MM.1S (cell line): ENCODE measurements at regions not wholly inside any gene's neighbourhood (a gene's known extent, or its start where the extent isn't known, plus 50 kb on each side); places are given as distances from the start of the nearest gene placed in this dataset.

ENCODE experiments used
- CTCF ChIP-seq: fragments of 300-600 bp; sonication (generic); IDR thresholded peaks from 2 replicates; pipeline ENCODE4 v1.5.1; 2016; ENCODE audit warnings: antibody characterized with exemption, low read length, mixed read lengths
- EZH2 ChIP-seq: fragments of 300-600 bp; sonication (generic); optimal IDR thresholded peaks from 2 replicates; pipeline ENCODE3; 2017; ENCODE audit warnings: low read depth, mild to moderate bottlenecking, antibody characterized with exemption, low read length, mixed read lengths
- EZH2phosphoT487 ChIP-seq: fragments of 300-600 bp; sonication (generic); IDR thresholded peaks from 2 replicates; pipeline ENCODE4 v1.6.1; 2018; ENCODE audit warnings: antibody characterized with exemption, low read length

GRCh38 chr11:92607969-92608722 is 361.3 kb upstream of the MTNR1B start:
- TF ChIP-seq CTCF (no peak), EZH2 (no peak), EZH2phosphoT487 (no peak)
